ENCODE measurements at regions not wholly inside any gene's neighbourhood (a gene's known extent, or its start where the extent isn't known, plus 50 kb on each side); places are given as distances from the start of the nearest gene placed in this dataset.

- no peak for TF ChIP-seq CTCF (IDR thresholded peaks at IDR 0.05; ENCODE audit: low read depth, low read length, missing input control)
- TF ChIP-seq MAX (IDR thresholded peaks at IDR 0.05): no peak
- no peak for TF ChIP-seq YY1 (IDR thresholded peaks at IDR 0.05)
- TF ChIP-seq SP1 (IDR thresholded peaks at IDR 0.05): no peak
These were observed 101.0 kb downstream of the PLXNA1 start for GRCh38 chr3:127083778-127084397.
